ENCODE measurements at regions not wholly inside any gene's neighbourhood (a gene's known extent, or its start where the extent isn't known, plus 50 kb on each side); places are given as distances from the start of the nearest gene placed in this dataset.

DNA sequence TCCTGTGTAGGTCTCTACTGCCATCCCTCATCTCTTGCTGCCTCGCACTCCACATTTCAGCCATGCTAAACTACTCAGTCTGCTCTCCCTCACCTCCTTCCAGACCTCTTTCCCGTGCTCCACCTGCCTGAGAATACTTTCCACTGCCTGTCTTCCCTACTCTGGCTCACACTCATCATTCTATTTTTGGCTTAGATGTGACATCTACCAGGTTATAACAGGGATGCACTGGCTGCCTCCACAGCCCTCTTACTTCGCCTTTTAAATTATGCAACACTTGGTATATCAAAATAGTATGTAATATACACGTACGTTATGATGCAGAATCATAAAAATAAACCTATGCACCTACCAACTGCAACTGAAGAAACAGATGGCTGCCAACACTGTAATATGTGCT is 222.8 kb upstream of the DTNBP1 start:
- TF ChIP-seq EZH2phosphoT487 (IDR thresholded peaks at IDR 0.05; ENCODE audit: insufficient read depth, low read depth): no peak
- TF ChIP-seq EZH2 (IDR thresholded peaks at IDR 0.05; ENCODE audit: insufficient read depth, poor library complexity, severe bottlenecking): no peak

All from GM23248 (cell line).